ENCODE measurements at regions not wholly inside any gene's neighbourhood (a gene's known extent, or its start where the extent isn't known, plus 50 kb on each side); places are given as distances from the start of the nearest gene placed in this dataset.

DNA sequence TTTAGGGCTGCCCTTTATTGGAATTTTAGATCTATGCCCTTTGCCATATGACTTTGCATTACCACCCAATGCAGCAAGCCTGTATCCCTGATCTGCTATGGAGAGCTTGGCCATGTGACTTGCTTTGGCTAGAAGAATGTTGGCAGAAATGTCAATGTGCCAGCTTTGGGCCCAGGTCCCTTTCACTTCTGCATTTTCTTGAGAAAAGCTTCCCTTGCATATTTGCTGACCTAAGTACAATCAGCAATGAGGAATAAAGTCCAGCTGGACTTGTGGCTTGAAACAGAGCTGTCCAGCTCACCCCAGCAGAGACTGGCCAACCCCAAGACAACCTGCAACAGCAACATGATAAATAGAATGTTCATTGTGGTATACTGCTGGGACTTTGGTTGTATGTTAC is 135.9 kb downstream of the PAH start:
- ChIA-PET CTCF (no interaction called here), POLR2A (no interaction called here)
- TF ChIP-seq, protein P1, sequence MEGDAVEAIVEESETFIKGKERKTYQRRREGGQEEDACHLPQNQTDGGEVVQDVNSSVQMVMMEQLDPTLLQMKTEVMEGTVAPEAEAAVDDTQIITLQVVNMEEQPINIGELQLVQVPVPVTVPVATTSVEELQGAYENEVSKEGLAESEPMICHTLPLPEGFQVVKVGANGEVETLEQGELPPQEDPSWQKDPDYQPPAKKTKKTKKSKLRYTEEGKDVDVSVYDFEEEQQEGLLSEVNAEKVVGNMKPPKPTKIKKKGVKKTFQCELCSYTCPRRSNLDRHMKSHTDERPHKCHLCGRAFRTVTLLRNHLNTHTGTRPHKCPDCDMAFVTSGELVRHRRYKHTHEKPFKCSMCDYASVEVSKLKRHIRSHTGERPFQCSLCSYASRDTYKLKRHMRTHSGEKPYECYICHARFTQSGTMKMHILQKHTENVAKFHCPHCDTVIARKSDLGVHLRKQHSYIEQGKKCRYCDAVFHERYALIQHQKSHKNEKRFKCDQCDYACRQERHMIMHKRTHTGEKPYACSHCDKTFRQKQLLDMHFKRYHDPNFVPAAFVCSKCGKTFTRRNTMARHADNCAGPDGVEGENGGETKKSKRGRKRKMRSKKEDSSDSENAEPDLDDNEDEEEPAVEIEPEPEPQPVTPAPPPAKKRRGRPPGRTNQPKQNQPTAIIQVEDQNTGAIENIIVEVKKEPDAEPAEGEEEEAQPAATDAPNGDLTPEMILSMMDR (IDR thresholded peaks at IDR 0.05; ENCODE audit: insufficient read depth, low read length, missing control alignments), result no peak
- no peak overlapping the region for H3K4me3 ChIP-seq (ENCODE audit: low read depth, low read length)
- no peak for DNase-seq (ENCODE audit: low read depth, low spot score)

DNA sequence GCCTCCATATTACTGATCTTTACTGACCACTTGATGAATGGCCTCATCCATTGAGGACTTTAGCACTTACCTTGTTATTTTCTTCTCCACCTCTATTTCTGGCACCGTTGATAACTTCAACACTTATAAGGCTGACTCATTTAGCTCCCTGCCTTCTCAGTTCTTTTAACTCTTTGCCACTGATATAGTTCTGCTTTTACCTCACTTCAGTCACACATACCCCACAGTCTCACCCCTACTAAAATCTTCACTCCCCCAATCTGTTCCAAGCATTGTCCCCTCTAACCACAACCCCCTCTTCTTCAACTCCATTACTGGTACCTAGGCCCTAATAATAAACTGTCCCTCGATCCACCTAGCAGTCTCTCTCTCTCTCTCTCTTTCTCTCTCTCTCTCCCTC is 141.0 kb downstream of the PAH start:
- ChIA-PET POLR2A (no interaction called here), CTCF (no interaction called here)
- TF ChIP-seq, protein P1 (IDR thresholded peaks at IDR 0.05; ENCODE audit: insufficient read depth, low read length, missing control alignments), result no peak
- DNase-seq (ENCODE audit: low read depth, low spot score), result no peak
- no peak overlapping the region for H3K4me3 ChIP-seq (ENCODE audit: low read depth, low read length)

DNA sequence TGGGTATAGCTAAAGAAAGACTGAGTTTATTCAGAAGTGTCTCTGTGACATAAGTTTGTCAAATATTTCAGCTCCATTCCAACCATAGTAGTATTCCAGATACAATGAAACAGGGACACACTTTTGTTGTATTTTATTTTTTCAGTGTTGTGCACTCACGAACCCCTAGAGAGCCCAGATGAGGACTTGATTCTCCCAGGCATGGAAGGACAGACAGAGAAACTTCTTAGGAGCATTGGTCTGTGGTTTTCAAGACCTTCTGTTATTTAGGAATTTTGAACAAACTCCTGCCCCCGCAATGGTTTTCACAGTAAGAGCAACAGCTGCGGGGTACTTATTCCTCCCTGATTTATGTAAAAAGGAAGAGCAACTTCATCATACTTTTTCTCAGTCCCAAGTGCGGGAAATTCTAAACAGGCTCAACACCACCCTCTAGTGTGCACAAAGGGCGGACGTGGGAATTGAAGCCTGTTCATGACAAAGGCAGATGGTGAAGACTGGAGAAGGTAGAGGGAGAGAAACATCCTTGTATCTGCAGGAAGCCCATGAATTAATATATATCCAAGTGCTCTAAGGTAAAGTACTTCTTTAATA is 147.6 kb downstream of the PAH start:
- DNase-seq (ENCODE audit: low read depth, low spot score), result peak; percentile 4
- no peak overlapping the region for H3K4me3 ChIP-seq (ENCODE audit: low read depth, low read length)
- ChIA-PET POLR2A (no interaction called here), CTCF (interaction anchor here (0.7 to 2.7 kb wide), 15 partner anchors 10 to 996 kb away, joined by 3 to 12 read pairs (median 4); no protein-coding TSS in a partner anchor)
- TF ChIP-seq, protein P1 (IDR thresholded peaks at IDR 0.05; ENCODE audit: insufficient read depth, low read length, missing control alignments), result peak; percentile 83

DNA sequence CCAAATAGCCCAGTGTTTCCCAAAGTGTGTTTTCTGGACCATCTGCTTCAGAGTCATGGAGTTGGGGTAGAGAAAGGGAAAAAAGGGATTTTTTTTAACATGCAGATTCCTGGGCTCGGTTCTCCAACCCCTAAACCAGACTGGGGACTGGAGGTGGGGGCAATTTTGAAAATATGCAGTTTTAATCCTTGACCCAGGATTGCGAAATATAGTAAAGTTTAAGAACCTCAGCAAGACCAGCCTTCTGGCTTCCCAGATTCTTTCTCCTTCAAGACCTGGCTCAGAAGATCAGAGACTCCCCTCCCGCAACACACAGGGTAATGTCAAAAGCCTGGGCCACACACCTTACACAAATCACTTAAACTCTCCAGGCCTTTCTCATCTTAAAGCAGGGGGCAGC is 150.1 kb downstream of the PAH start:
- TF ChIP-seq, protein P1 (IDR thresholded peaks at IDR 0.05; ENCODE audit: insufficient read depth, low read length, missing control alignments), result no peak
- ChIA-PET CTCF (interaction anchor here (1.3 kb wide), 1 partner anchor 26 kb away, joined by 3 read pairs; no protein-coding TSS in a partner anchor), POLR2A (no interaction called here)
- no peak overlapping the region for H3K4me3 ChIP-seq (ENCODE audit: low read depth, low read length)
- no peak for DNase-seq (ENCODE audit: low read depth, low spot score)

DNA sequence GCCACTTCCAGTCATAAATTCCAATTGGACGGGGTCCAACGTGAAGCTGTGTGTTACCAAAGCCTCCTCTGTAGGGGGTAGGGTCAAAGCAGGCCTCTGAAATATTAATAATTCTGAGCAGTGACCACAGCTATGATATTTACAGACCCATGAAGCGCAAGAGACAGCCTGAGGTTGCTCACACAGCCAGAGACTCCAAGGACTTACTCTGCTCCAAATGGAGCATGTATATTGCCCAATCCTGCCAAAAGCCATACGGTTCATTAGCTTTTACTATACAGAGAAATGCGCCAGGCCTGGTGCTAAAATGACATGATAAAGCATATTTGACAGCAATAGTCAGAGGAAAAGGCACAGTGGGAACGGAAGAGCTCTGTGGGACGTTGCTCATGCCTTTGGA is 151.3 kb downstream of the PAH start:
- DNase-seq (ENCODE audit: low read depth, low spot score), result no peak
- ChIA-PET CTCF (interaction anchor here (1.5 kb wide), 1 partner anchor 9 kb away, joined by 6 read pairs; no protein-coding TSS in a partner anchor), POLR2A (no interaction called here)
- TF ChIP-seq, protein P1 (IDR thresholded peaks at IDR 0.05; ENCODE audit: insufficient read depth, low read length, missing control alignments), result no peak
- no peak overlapping the region for H3K4me3 ChIP-seq (ENCODE audit: low read depth, low read length)

DNA sequence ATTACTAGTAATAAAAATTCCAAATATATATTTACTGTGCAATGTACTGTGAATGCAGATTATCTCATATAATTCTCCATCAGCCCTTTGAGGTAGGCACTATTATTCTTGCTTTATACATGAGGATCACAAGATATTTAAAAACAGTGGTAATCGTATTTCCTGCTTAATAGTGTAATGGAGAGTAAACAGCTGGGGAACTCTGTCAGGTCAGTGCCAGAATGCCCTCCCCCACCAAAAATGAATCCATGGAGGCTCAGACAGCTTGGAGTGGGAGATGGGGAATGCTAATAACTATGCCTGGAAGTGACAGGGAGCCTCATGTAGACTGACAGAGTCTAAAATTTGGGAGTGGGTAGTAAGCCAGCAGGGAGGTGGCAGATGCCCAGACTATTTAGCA is 153.6 kb downstream of the PAH start:
- ChIA-PET POLR2A (no interaction called here), CTCF (interaction anchor here (1.0 kb wide), 1 partner anchor 277 kb away, joined by 3 read pairs; no protein-coding TSS in a partner anchor)
- no peak for DNase-seq (ENCODE audit: low read depth, low spot score)
- TF ChIP-seq, protein P1 (IDR thresholded peaks at IDR 0.05; ENCODE audit: insufficient read depth, low read length, missing control alignments), result no peak
- no peak overlapping the region for H3K4me3 ChIP-seq (ENCODE audit: low read depth, low read length)

All from AG04449 (cell line).